ENCODE measurements at regions not wholly inside any gene's neighbourhood (a gene's known extent, or its start where the extent isn't known, plus 50 kb on each side); places are given as distances from the start of the nearest gene placed in this dataset.
"Not testable (repeated sequence)": the region's sequence is repeated elsewhere in the genome, so short reads cannot be mapped to it uniquely, and the experiment has no call there.

GRCh38 chr18:64379662-64380061, 230.8 kb upstream of the LINC00305 start:
- no peak overlapping the region for H3K4me3 ChIP-seq
- no peaks in the 10 kb centered on the region for H3K36me3 ChIP-seq
- TF ChIP-seq CTCF (IDR thresholded peaks at IDR 0.05): no peak
- no peaks in the 10 kb centered on the region for H3K27me3 ChIP-seq
- ATAC-seq (no peak), DNase-seq (no peak)
- peaks cover 0 to 21% (median 7%) of the 10 kb centered on the region in 11 donors for H3K9me3 ChIP-seq
- no peak overlapping the region for H3K27ac ChIP-seq
- no peaks in the 10 kb centered on the region for H3K4me1 ChIP-seq
- WGBS, 2 donors: 93 to 97% methylated on average over 1 of the region's 1 CpG
- intact Hi-C loops (cut with DNase I): loop anchor here in 1 of 10 donors (10.0 kb wide), 1 partner anchor 55 kb away; no protein-coding TSS in a partner anchor

GRCh38 chr18:64377446-64377845, 228.6 kb upstream of the LINC00305 start:
- WGBS, 2 donors: 85 to 88% methylated on average over 4 of the region's 4 CpGs
- DNase-seq (no peak), ATAC-seq (no peak)
- TF ChIP-seq CTCF (IDR thresholded peaks at IDR 0.05): no peak
- intact Hi-C loops (cut with DNase I): loop anchor here in 1 of 10 donors (10.0 kb wide), 1 partner anchor 53 kb away; no protein-coding TSS in a partner anchor
- no peak overlapping the region for H3K27ac ChIP-seq
- H3K4me3 ChIP-seq: no peak overlapping the region
- H3K4me1 ChIP-seq: no peaks in the 10 kb centered on the region
- H3K36me3 ChIP-seq: no peaks in the 10 kb centered on the region
- H3K9me3 ChIP-seq: peaks cover 0 to 24% (median 7%) of the 10 kb centered on the region in 11 donors
- H3K27me3 ChIP-seq: no peaks in the 10 kb centered on the region

GRCh38 chr18:64372850-64373249, 224.0 kb upstream of the LINC00305 start:
- Histone ChIP-seq H3K36me3 (no peaks in the 10 kb centered on the region), H3K4me3 (no peak overlapping the region), H3K27ac (no peak overlapping the region), H3K27me3 (no peaks in the 10 kb centered on the region), H3K4me1 (no peaks in the 10 kb centered on the region), H3K9me3 (peaks cover 0 to 24% (median 7%) of the 10 kb centered on the region in 11 donors)
- no peak for ATAC-seq
- TF ChIP-seq CTCF (IDR thresholded peaks at IDR 0.05): no peak
- intact Hi-C loops (cut with DNase I): loop anchor here in 1 of 10 donors (10.0 kb wide), 1 partner anchor 48 kb away; no protein-coding TSS in a partner anchor
- no peak for DNase-seq
- WGBS, 2 donors: 80 to 85% methylated on average over 2 of the region's 2 CpGs

- H3K36me3 ChIP-seq, DNase-seq, H3K9me3 ChIP-seq, ATAC-seq, H3K4me3 ChIP-seq, H3K27ac ChIP-seq, H3K27me3 ChIP-seq, H3K4me1 ChIP-seq: not testable (repeated sequence)
- 90 to 92% methylated on average over 6 of the region's 8 CpGs for WGBS, 2 donors
- intact Hi-C loops (cut with DNase I): loop anchor here in 1 of 10 donors (10.0 kb wide), 1 partner anchor 45 kb away; no protein-coding TSS in a partner anchor
These were observed 221.0 kb upstream of the LINC00305 start for GRCh38 chr18:64369830-64370440.

GRCh38 chr18:64365106-64365505, 216.2 kb upstream of the LINC00305 start:
- no peak for TF ChIP-seq CTCF (IDR thresholded peaks at IDR 0.05)
- DNase-seq: no peak
- ATAC-seq: no peak
- WGBS, 2 donors: 64 to 74% methylated on average over 4 of the region's 4 CpGs
- intact Hi-C loops (cut with DNase I): no loop called here
- H3K4me3 ChIP-seq: no peak overlapping the region
- H3K36me3 ChIP-seq: no peaks in the 10 kb centered on the region
- H3K4me1 ChIP-seq: no peaks in the 10 kb centered on the region
- no peaks in the 10 kb centered on the region for H3K27me3 ChIP-seq
- peaks cover 0 to 12% (median 0%) of the 10 kb centered on the region in 11 donors for H3K9me3 ChIP-seq
- no peak overlapping the region for H3K27ac ChIP-seq

All from heart right ventricle (tissue), 16 donors.